GM21529 (cell line): ENCODE measurements at regions not wholly inside any gene's neighbourhood (a gene's known extent, or its start where the extent isn't known, plus 50 kb on each side); places are given as distances from the start of the nearest gene placed in this dataset.

Source experiments
- ATAC-seq: cut with Tn5 transposase; IDR thresholded peaks from one replicate; pipeline ENCODE4 v1.9.1; 2021; ENCODE audit not compliant: unreplicated experiment

- ATAC-seq = no peak
These were observed 275.9 kb upstream of the SNX7 start for GRCh38 chr1:98385652-98386051.

- no peak for ATAC-seq
These were observed 276.9 kb upstream of the SNX7 start for GRCh38 chr1:98384461-98385141.

GRCh38 chr1:98382986-98383740 is 278.4 kb upstream of the SNX7 start:
- no peak for ATAC-seq

GRCh38 chr1:98382586-98382985 is 278.9 kb upstream of the SNX7 start:
- no peak for ATAC-seq

GRCh38 chr1:98374098-98374497 is 287.4 kb upstream of the SNX7 start:
- no peak for ATAC-seq

GRCh38 chr1:98373056-98373455 is 288.5 kb upstream of the SNX7 start:
- ATAC-seq = no peak

GRCh38 chr1:98371764-98372163 is 289.8 kb upstream of the SNX7 start:
- ATAC-seq = no peak

- no peak for ATAC-seq
These were observed 292.1 kb upstream of the SNX7 start for GRCh38 chr1:98369463-98369862.

GRCh38 chr1:98368995-98369394 is 292.5 kb upstream of the SNX7 start:
- no peak for ATAC-seq

GRCh38 chr1:98367426-98367825 is 294.1 kb upstream of the SNX7 start:
- ATAC-seq = no peak

- ATAC-seq = no peak
These were observed 295.2 kb upstream of the SNX7 start for GRCh38 chr1:98366343-98366742.

- ATAC-seq = no peak
These were observed 297.0 kb upstream of the SNX7 start for GRCh38 chr1:98364544-98364943.

- ATAC-seq = no peak
These were observed 300.7 kb upstream of the SNX7 start for GRCh38 chr1:98360864-98361263.

- no peak for ATAC-seq
These were observed 305.7 kb upstream of the SNX7 start for GRCh38 chr1:98355656-98356383.

GRCh38 chr1:98352378-98352777 is 309.1 kb upstream of the SNX7 start:
- no peak for ATAC-seq

- ATAC-seq = no peak
These were observed 310.0 kb upstream of the SNX7 start for GRCh38 chr1:98351561-98351960.

GRCh38 chr1:98345417-98345816 is 316.1 kb upstream of the SNX7 start:
- no peak for ATAC-seq

- ATAC-seq = no peak
These were observed 316.8 kb upstream of the SNX7 start for GRCh38 chr1:98344731-98345130.

GRCh38 chr1:98342566-98342965 is 319.0 kb upstream of the SNX7 start:
- ATAC-seq = no peak

GRCh38 chr1:98340511-98340910 is 321.0 kb upstream of the SNX7 start:
- no peak for ATAC-seq

GRCh38 chr1:98336472-98337083 is 324.9 kb upstream of the SNX7 start:
- no peak for ATAC-seq

GRCh38 chr1:98333936-98334335 is 327.6 kb upstream of the SNX7 start:
- ATAC-seq = no peak
